ENCODE measurements at regions not wholly inside any gene's neighbourhood (a gene's known extent, or its start where the extent isn't known, plus 50 kb on each side); places are given as distances from the start of the nearest gene placed in this dataset.

DNA sequence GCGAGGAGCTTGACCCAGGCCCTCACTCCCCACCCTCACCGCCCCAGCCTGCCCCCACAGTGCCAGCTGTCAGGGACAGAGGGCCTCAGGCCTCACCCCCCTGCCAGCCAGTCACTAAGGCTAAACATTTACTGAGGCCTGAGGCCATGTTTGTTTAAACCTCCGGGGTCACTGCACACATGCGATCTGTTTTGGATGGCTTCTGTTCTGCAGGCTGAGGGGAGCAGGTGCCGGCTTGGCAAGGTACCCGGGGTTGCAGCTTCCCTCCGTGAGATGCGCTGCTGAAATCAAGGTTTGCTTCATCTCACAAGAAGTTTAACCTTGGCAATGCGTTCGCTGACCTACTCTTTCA lies 103.3 kb upstream of the BOD1 start:
- DNase-seq (ENCODE audit: low read depth): no peak

DNA sequence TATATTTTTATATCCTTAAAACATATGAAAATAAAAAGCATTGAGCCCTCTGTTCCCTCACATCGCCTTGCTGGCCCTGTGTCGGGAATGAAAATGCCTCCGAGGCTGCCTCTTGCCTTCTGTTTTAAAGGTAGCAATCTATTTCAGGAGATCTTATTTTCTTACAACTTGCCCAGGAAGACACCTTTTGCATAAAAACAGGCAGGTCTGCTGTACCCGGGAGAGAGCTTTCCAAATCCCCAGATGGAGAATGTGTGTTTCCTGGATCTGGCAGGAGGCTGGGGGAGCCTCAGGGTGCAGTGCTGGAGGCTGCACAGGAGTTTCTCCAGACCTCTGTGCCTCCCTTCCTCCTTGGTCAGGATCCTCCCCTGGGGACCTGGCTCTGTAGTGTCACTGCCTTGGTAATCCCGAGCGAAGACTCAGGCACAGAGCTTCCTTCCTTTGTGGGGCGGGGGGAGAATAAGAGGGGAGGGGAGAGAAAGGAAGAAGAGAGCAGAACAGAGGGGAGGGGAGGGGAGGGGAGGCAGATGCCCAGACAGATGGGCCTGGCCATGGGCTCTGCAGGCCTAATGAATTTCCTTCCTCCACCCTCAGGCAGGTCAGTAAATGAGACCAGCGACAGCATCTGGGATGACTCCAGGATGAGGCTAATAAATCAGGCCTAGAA lies 104.0 kb upstream of the BOD1 start:
- DNase-seq (ENCODE audit: low read depth): no peak

DNA sequence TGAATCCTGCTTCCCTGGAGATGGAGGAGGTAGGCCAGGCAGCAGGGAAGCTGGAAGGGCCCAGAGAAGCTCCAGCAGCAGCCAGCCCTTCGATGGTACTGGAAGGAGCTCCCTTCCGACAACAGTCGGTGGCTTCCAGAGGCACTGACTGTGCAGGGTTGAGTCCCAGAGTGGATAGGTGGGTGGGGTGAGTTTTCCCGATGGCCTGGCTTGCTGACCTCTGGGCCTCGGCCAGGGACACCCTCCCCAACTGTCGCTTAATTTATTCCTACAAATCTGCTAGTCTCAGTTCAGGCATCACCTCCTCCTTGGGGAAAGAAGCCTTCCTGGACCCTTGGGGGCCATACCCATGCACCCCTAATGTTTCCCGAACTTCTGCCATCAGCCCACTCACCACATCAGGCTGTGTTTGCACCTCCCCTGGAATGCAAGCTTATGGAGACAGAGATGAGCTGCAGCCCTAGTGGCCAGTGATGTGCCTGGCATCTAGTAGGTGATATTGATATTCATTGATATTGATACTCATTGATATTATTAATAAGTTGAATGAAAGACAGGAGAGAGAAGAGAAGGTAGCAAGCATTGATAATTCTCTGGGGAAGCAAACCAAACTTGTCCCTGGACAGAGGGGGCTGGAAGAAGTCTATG lies 104.6 kb upstream of the BOD1 start:
- no peak for DNase-seq (ENCODE audit: low read depth)

DNA sequence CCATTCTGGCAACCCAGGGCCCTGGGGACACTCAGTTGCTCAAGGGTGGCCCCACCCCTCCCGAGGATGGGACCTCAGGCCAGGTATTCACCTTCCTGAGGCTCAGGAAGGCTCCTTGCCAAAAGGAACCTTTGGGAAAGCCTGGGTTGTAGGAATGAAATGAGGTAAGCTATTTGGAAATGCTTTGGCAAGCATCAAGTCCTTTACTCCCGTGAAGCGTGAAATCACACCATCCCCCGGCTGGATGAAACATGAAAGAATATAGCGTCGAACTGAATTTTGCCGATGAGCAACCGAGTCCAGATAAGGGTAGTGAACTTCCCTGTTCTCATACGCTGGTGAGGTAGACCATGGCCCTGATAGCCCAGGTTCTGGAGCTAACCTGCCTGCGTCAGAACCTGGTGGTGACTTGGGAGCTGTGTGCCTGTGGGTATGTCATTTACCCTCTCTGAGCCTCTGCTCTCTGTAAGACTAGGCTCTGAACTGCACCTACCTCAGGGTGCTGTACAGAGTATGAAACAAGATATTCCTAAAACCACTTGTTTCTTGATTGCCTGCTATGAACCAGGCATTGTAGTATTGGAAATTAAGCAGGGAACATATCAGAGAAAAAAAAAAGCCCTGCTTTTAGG lies 105.3 kb upstream of the BOD1 start:
- DNase-seq (ENCODE audit: low read depth): no peak

DNA sequence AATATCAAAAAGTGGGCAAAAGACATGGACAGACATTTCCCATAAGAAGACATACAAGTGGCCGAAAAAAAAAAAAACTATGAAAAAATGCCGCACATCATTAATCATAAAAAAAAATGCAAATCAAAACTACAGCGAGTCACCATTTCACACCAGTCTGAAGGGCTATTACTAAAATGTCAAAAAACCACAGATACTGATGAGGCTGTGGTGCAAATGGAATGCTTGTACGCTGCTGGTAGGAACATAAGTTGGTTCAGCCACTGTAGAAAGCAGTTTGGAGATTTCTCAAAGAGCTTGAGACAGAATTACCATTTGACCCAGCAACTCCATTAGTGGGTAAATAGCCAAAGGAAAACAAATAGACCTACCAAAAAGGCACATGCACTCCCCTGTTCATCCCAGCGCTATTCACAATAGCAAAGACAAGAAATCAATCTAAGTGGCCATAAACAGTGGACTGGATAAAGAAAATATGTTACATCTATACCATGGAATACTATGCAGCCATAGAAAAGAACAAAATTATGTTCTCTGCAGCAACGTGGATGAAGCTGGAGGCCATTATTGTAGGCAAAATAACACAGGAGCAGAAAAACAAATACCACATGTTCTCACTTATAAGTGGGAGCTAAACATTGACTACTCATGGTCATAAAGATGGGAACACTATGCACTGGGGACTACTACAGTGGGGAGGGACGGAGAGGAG lies 110.6 kb upstream of the BOD1 start:
- no peak for DNase-seq (ENCODE audit: low read depth)

DNA sequence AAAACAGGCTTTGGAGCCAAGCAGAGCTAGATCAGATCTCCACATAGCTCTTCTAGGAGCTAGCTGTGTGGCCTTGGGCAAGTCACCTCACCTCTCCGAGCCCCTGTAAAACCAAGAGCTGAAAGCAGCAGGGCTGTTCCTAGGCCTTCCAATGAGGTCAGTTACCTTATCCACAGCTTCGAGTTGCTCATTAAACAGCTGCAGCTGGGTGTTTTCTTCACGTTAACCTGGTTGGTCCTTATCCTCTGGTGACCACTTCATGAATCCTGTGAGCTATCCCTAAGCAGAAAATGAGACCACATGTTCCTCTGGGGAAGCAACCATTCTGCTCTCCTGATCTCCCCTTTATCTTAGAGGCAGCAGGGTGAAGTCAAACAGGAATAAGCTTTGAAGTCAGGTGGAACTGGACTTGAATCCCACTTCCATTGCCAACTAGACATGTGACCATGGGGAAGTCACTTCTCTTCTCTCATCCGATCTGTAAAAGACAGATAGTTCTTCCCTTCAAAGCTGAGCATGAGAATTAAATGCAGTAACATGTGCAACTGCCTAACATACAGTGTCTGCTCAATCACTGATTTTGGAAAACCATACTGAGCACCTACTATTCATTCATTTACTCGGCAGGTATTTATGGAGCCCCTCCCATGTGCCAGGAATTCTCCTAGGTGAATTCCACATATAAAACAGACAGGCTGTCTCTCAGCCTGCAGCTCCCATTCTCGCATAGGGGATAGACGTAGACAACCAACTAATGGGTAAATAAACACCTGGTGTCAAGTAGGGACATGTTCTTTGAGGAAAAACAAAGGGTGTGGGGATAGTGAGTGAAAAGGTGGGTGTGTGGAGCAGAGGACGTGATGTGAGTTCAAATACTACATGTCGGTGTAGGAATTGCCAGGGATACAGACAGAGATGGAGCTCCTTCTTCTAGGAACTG lies 111.7 kb upstream of the BOD1 start:
- DNase-seq (ENCODE audit: low read depth): no peak

DNA sequence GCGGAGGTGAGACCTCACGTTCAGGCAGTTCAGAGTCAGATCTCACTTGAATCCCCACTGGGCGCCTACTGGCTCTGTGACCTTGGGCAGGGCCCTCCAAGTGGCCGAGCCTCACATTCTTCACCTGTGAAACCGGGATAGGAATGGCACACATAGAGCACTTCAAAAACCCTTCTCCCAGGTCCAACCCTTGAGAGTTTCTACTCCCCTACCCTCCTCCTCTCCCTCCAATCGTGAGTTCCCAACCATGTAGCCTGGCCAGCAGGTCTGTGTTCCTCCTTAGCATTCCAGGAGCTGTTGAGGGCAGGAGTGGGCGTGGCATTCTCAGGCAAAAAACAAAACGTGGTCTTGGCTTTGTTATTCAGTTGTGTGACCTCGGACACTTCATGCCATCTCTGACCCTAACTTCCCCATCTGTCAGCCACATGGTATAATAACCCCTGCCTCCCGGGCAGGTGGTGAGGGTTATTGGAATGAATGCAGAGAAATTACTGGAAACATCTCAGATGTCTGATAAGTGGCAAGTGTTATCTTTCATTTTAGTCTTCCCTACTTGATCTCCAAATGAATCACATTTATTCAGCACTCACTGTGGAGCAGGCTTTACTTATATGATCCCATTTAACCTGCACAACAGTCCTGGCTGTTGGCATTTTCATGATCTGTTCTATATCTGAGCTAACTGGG lies 112.8 kb upstream of the BOD1 start:
- no peak for DNase-seq (ENCODE audit: low read depth)

DNA sequence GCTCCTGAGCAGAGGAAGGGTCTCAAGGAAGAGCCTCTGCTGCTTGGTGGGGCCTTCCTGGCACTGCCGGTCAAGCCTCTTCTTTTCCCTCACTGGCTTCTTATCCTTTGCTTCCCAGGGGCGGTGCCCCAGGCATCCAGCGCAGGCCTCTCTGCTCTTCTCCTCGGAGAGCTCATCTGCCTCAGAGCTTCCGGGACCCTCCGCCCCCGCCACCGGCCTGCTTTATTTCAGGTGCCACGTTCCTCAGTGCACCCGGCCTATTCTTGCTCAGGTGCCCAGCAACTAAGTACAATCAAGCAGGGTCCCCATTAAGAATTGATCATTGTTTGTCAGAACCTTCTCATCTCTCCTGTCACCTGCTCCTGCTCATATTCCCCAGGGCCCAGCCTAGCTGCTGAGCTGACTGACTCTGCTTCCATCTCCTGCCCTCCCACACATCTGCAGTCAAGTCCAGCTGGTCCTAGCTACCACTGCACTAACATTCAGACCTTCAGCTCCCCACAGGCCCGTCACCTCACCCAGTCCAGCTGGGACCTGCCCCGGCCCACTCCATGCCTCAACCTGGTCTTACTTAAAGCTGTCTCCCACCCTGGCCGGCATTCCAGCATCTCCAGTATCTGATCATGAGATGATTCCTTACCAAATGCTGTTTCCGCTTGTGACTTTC lies 114.3 kb upstream of the BOD1 start:
- DNase-seq (ENCODE audit: low read depth): no peak

DNA sequence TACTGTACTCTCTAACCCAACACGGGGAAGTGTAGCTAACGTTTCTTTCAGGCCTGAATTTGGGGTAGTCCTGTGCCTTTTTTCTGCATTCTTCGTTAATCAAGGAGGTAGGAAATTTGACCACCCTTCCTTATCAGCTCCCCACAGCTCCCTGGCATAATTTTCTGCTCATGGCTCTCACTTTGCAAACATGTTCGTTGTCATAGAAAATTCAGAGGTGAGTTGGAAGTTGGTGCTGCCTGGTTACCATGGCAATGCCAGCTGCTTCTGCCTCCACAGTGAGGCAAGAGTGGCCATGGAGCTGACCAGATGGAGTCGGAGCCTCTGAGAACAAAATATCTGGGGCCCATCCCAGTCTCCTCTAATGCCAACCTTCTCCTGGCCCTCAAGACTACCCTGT lies 116.6 kb upstream of the BOD1 start:
- no peak for DNase-seq (ENCODE audit: low read depth)

DNA sequence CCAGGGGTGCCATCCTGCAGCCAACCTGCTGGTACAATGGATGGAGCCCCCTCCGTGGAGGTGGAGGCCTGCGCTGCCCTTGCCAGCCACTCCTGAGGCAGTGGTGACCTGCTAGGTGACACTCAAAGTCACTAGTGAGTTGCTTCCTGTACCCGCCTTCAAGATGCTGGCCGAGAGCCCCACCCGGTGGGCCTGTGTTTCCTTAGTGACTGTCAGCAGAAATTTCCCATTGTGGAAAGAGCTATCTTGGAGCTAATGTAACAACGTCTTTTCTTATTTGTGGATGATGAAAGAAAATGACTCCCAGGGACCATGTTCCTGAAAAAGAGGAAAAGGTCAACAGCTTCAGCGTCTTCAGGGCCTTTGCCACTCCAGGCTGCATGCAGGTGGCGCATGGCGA lies 117.0 kb upstream of the BOD1 start:
- DNase-seq (ENCODE audit: low read depth): no peak

DNA sequence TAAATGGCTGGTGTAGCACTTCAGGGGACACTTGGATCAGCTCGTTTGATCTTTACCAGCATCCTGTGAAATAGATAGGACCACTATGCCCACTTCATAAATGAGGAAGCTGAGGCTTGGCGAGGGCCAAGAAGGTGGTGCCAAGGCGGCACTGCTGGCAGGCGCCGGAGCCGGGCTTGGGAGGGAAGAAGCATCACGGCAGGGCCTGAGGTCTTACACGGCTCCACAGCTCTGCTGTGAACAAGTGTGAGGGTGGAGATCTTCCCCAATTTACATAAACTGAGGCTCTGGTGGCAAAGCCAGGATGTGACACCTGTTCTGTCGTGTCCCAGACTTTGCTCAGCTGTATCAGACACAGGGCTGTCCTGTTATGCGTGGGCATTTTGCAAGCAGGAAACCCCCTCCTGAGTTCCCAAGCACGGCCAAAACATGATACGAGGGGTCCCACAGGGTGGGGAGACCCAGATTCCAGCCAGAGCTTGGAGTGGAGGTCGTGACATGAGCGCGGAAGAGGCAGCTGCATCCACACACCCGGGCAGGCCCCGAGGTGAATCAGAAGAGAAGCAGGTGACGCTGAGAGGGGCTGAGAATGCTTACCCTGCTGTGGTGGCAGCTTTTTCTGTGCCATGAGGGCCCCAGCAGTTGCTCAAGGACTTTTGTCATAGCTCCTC lies 117.5 kb upstream of the BOD1 start:
- no peak for DNase-seq (ENCODE audit: low read depth)

DNA sequence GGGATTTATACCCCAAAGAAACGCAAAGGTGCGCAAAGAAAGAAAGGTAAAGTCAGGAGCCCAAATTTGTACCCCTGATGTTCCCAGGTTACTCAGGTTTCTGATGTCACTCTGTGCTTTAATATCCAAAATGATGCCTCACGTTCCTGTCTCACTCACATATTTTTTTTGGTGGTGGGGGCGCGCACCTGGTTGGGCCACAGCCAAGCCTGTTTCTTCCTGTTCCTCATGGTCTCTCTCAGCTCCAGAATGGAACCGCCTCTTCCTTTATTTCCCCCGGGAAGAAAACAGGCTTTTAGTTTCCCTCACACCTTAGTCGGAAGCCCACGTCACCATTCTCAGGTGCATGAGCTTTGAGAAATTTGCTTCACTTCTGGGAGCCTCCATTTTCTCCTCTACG lies 118.3 kb upstream of the BOD1 start:
- no peak for DNase-seq (ENCODE audit: low read depth)

DNA sequence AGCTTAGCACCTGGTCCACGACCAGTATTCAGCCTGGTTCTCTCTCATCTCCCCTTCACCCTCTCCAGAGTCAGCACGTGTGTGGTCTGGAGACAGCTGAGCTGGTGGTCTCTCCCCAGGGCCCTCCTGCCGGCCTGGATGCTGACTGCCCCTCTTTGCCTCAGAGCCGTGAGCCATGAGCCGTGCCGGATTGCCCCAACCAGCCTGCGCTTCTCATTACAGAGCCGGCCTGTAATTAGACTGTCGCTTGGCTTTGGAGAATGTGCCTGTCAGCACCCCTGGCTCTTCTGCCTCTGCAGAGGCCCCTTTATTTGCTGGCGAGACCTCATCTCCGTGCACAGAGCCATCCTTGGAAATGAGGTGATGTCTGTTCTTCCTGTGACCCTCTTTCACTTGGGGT lies 118.7 kb upstream of the BOD1 start:
- DNase-seq (ENCODE audit: low read depth): no peak

DNA sequence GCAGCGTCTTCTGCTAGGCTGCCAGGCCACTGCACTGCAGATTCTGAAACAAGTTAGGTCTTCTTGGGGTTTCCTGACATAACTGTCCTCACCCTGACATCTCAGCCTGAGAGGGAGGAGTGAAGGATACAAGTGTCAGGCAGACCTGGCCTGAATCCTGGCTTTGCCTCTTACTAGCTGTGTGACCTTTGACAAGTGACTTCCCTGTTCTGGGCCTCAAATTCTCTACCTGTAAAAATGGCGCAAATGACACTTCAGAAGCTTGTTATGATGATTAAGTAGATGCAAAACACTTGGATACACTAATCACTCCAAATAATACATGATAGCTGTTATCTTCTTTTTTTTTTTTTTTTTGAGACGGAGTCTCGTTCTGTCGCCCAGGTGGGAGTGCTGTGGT lies 119.2 kb upstream of the BOD1 start:
- no peak for DNase-seq (ENCODE audit: low read depth)

DNA sequence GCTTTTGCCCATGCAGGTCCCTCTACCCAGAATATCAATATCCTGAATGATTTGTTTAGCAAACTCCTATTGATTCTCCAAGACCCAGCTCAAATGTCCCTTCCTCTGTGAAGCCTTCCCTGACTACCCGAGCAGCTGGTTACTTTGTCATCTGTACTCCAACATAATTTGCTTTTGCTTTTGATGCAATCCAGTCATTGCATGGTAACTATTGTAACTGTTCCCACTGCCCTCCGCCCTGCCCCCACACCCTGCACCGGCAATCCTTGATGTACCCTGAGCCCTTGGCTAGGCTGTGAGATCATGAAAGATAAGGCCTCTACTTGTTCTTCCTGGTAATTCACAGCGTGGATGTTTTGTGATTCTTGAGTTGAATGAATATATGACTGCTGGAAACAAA lies 119.9 kb upstream of the BOD1 start:
- DNase-seq (ENCODE audit: low read depth): no peak

DNA sequence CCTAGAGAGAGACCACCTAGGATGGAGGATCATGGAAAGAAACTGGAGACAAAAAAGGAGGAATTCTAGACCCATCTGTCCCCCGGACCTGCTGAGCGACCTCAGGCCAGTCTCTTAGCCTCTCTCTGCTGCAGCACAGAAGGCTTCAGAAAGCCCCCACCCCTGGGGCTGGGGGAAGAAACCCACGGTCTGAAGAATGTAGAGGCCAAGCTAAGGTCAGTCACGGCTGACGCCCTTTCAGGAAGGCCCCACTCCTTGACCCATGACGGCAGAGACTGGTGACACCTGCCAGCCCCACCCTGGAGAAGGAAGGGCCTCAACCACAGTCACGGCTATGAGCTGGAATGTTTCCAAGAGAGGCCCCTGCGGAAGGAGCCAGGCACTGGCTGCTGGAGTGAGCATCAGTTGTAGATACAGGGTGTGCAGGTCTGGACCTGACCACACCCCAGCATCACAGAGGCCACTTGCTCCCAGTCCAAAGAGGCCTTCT lies 120.5 kb upstream of the BOD1 start:
- no peak for DNase-seq (ENCODE audit: low read depth)

DNA sequence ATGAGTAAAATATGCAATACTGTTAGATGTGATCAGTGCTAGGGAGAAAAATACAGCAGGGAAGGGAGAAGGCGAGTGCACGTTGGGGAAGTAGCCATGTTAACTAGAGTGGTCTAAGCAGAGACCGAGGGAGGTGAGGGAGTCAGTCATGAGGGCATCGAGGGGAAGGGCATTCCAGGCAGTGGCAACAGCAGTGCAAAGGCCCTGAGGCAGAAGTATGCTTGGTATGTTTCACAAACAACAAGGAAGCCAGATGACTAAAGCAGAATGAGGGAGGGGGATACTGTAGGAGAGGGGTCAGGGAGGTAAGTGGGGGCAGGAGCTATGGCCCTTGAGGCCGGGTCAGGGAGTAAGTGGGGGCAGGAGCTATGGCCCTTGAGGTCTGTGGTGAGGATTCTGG lies 123.3 kb upstream of the BOD1 start:
- DNase-seq (ENCODE audit: low read depth): no peak

DNA sequence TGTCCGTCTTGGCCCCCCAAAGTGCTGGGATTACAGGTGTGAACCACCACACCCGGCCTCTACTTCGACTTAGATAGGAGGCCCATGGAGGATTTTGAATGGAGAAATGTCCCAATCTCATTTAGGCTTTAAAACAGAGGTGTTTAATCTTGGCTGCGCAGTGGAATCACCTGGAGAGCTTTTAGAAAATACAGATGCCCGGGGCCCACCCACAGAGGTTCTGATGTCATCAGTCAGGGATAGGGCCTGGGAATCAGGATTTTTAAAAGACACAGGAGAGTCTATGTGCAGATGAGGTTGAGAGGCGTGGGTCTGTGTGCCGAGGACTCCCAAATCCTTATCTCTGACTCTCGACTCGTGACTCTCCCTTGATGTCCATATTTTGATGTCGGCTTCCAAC lies 124.0 kb upstream of the BOD1 start:
- no peak for DNase-seq (ENCODE audit: low read depth)

DNA sequence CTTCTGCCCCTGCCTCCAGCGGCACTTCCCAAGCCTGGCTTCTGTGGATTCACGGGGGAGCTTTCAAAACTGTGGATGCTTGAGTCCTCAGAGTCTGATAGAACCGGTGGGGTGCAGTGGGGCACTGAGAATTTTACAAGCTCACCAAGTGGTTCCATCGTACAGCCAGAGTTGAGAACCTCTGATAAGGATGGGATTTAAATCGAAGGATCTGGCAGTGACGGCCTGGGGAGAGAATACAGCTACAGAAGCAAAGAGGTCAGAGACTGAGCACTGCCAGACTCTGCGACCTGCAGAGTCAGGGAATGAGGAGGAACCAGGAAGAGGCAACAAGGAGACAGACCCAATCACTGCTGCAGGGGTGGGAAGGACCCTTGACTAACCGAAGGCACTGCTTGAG lies 124.6 kb upstream of the BOD1 start:
- no peak for DNase-seq (ENCODE audit: low read depth)

DNA sequence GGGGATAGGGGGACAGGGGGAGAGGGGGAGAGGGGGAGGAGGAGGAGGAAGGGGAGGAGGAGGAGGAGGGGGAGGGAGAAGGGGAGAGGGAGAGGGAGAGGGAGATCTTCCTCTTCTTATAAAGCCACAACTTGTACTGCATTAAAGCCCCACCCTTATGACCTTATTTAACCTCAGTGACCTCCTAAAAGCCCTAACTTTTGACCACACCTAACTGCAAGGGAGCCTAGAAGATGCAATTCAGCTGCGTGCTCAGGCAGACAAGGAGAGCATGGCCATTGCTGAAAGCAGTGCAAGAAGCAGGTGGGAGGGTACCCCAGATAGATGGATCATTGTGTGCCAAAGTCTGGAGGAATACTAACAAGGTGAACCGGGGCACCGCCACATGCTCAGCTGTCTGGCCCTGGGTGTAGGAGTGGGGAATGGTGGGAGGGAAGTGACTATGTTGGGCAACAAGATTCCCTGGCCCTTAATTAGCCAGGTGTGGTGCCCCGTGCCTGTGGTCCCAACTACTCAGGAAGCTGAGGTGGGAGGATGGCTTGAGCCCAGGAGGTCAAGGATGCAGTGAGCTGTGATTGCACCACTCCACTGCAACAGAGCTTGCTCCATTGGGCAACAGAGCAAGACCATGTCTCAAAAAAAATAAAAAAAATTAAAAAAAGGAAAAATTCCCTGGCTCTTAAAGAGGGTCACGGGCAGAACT lies 125.4 kb upstream of the BOD1 start:
- DNase-seq (ENCODE audit: low read depth): no peak
